ENCODE measurements at regions not wholly inside any gene's neighbourhood (a gene's known extent, or its start where the extent isn't known, plus 50 kb on each side); places are given as distances from the start of the nearest gene placed in this dataset.

DNA sequence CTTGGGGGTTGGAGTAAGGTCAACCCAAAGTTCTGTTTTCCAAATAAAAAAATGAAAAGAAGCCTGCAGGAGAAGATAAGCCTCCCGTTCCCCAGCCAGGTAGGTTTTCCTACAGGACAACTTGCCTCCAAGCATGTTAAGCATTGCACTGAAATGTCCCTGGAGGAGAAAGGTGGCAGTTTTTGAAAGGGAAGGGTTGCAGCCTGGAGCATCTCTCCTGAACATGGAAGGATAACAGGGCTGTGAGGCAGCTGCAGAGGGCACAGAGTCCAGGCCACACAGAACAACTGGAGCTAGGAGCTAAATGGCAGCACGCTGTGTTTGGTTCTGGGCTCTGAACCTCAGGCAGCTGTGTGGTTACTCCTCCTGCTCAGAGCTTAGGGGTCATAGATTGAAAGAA is 452.9 kb downstream of the TCERG1L start:
- TF ChIP-seq CTCF (conservative IDR thresholded peaks at IDR 0.05): no peak
- no peak for TF ChIP-seq ZFX (IDR thresholded peaks at IDR 0.05)
